ENCODE measurements at regions not wholly inside any gene's neighbourhood (a gene's known extent, or its start where the extent isn't known, plus 50 kb on each side); places are given as distances from the start of the nearest gene placed in this dataset.

DNA sequence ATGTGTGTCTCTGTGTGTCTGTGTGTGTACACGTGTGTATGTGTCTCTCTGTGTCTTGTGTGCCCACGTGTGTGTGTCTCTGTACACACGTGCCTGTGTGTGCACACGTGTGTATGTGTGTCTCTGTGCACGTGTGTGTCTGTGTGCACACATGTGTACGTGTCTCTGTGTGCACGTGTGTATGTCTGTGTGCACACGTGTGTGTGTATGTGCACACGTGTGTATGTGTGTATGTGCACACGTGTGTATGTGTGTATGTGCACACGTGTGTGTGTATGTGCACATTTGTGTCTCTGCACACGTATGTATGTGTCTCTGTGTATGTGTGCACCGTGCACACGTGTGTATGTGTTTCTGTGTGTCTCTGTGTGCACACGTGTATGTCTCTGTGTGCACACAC, 248.7 kb upstream of the SHH start:
- Histone ChIP-seq H2AFZ (ENCODE audit: low read length) (no peak overlapping the region), H3K4me2 (ENCODE audit: extremely low read depth, insufficient read depth, low read length) (no peak overlapping the region), H3K4me1 (ENCODE audit: control insufficient read depth, extremely low read depth, insufficient read depth, low read length) (no peaks in the 10 kb centered on the region), H3K36me3 (ENCODE audit: control insufficient read depth, insufficient read depth, low read length) (no peaks in the 10 kb centered on the region), H3K9ac (ENCODE audit: insufficient read depth, low read length) (no peak overlapping the region), H3K79me2 (ENCODE audit: control insufficient read depth, insufficient read depth, low read length) (no peaks in the 10 kb centered on the region), H3K9me3 (ENCODE audit: control insufficient read depth, insufficient read depth, low read depth, low read length) (peaks cover 4% of the 10 kb centered on the region), H3K27me3 (ENCODE audit: control insufficient read depth, insufficient read depth, low read length) (no peaks in the 10 kb centered on the region), H3K27ac (ENCODE audit: insufficient read depth, low read length) (no peak overlapping the region), H3K4me3 (replicated peaks in 1 of 4; ENCODE audit: control extremely low read depth in 1 of 4, insufficient read depth in 1 of 4, low read depth in 3 of 4, low read length in 4 of 4) (no peak overlapping the region), H4K20me1 (ENCODE audit: control insufficient read depth, extremely low read depth, insufficient read depth, low read length) (no peaks in the 10 kb centered on the region)
- no peak for DNase-seq (ENCODE audit: low read depth in 2 of 2)
- TF ChIP-seq, protein P1, sequence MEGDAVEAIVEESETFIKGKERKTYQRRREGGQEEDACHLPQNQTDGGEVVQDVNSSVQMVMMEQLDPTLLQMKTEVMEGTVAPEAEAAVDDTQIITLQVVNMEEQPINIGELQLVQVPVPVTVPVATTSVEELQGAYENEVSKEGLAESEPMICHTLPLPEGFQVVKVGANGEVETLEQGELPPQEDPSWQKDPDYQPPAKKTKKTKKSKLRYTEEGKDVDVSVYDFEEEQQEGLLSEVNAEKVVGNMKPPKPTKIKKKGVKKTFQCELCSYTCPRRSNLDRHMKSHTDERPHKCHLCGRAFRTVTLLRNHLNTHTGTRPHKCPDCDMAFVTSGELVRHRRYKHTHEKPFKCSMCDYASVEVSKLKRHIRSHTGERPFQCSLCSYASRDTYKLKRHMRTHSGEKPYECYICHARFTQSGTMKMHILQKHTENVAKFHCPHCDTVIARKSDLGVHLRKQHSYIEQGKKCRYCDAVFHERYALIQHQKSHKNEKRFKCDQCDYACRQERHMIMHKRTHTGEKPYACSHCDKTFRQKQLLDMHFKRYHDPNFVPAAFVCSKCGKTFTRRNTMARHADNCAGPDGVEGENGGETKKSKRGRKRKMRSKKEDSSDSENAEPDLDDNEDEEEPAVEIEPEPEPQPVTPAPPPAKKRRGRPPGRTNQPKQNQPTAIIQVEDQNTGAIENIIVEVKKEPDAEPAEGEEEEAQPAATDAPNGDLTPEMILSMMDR (conservative IDR thresholded peaks at IDR 0.05 in 1 of 2, IDR thresholded peaks at IDR 0.05 in 1 of 2; ENCODE audit: low read depth in 1 of 2, low read length in 2 of 2) = no peak
- no peak for TF ChIP-seq EZH2 (IDR thresholded peaks at IDR 0.05; ENCODE audit: low read length, missing control alignments)

DNA sequence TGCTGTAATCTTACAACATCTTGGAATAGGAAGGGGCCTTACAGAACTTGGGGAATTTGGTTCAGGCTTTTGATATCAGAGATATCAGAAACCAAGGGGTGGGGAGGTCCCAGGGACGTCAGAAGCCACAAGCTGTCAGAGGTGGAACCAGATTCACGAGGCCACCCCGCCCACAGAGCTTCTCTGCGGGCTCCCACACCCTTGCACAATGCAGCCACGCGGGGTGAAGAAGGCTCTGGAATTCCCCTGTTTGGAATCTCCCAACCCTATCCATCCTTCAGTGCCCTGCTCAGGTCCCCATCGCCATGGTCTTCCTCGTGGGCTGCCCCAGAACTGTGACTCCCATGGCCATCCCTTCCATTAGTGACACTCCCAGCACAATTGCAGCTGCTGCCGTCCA, 247.1 kb upstream of the SHH start:
- no peaks in the 10 kb centered on the region for H3K36me3 ChIP-seq (ENCODE audit: control insufficient read depth, insufficient read depth, low read length)
- H3K9ac ChIP-seq (ENCODE audit: insufficient read depth, low read length) = no peak overlapping the region
- H3K4me2 ChIP-seq (ENCODE audit: extremely low read depth, insufficient read depth, low read length) = no peak overlapping the region
- H2AFZ ChIP-seq (ENCODE audit: low read length) = no peak overlapping the region
- no peak for TF ChIP-seq EZH2 (IDR thresholded peaks at IDR 0.05; ENCODE audit: low read length, missing control alignments)
- TF ChIP-seq, protein P1 (conservative IDR thresholded peaks at IDR 0.05 in 1 of 2, IDR thresholded peaks at IDR 0.05 in 1 of 2; ENCODE audit: low read depth in 1 of 2, low read length in 2 of 2) = no peak
- DNase-seq (ENCODE audit: low read depth in 2 of 2) = no peak
- H3K4me3 ChIP-seq (replicated peaks in 1 of 4; ENCODE audit: control extremely low read depth in 1 of 4, insufficient read depth in 1 of 4, low read depth in 3 of 4, low read length in 4 of 4) = no peak overlapping the region
- no peaks in the 10 kb centered on the region for H3K27me3 ChIP-seq (ENCODE audit: control insufficient read depth, insufficient read depth, low read length)
- no peaks in the 10 kb centered on the region for H4K20me1 ChIP-seq (ENCODE audit: control insufficient read depth, extremely low read depth, insufficient read depth, low read length)
- no peaks in the 10 kb centered on the region for H3K4me1 ChIP-seq (ENCODE audit: control insufficient read depth, extremely low read depth, insufficient read depth, low read length)
- peaks cover 4% of the 10 kb centered on the region for H3K9me3 ChIP-seq (ENCODE audit: control insufficient read depth, insufficient read depth, low read depth, low read length)
- no peaks in the 10 kb centered on the region for H3K79me2 ChIP-seq (ENCODE audit: control insufficient read depth, insufficient read depth, low read length)
- no peak overlapping the region for H3K27ac ChIP-seq (ENCODE audit: insufficient read depth, low read length)

DNA sequence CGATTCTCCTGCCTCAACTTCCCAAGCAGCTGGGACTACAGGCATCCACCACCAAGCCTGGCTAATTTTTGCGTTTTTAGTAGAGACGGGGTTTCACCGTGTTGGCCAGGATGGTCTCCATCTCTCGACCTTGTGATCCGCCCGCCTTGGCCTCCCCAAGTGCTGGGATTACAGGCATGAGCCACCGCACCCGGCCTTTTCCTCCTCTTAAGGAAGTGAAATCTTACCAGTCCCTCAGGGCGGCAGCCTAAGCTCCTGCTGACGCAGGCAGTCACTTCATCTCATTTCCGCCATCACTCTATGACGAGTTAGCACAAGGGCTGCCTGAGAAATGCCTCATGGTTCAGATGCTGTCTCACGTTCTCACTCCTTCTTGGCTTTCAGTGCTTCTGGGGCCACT, 246.0 kb upstream of the SHH start:
- Histone ChIP-seq H3K9me3 (ENCODE audit: control insufficient read depth, insufficient read depth, low read depth, low read length) (peaks cover 4% of the 10 kb centered on the region), H3K27me3 (ENCODE audit: control insufficient read depth, insufficient read depth, low read length) (no peaks in the 10 kb centered on the region)
- TF ChIP-seq EZH2 (IDR thresholded peaks at IDR 0.05; ENCODE audit: low read length, missing control alignments) = no peak
- TF ChIP-seq, protein P1 (conservative IDR thresholded peaks at IDR 0.05 in 1 of 2, IDR thresholded peaks at IDR 0.05 in 1 of 2; ENCODE audit: low read depth in 1 of 2, low read length in 2 of 2) = no peak

More for the DNA sequence above, 246.0 kb upstream of the SHH start:
- no peaks in the 10 kb centered on the region for H3K36me3 ChIP-seq (ENCODE audit: control insufficient read depth, insufficient read depth, low read length)
- H3K4me1 ChIP-seq (ENCODE audit: control insufficient read depth, extremely low read depth, insufficient read depth, low read length) = no peaks in the 10 kb centered on the region
- H3K4me3 ChIP-seq (replicated peaks in 1 of 4; ENCODE audit: control extremely low read depth in 1 of 4, insufficient read depth in 1 of 4, low read depth in 3 of 4, low read length in 4 of 4) = no peak overlapping the region
- no peaks in the 10 kb centered on the region for H4K20me1 ChIP-seq (ENCODE audit: control insufficient read depth, extremely low read depth, insufficient read depth, low read length)
- no peak overlapping the region for H2AFZ ChIP-seq (ENCODE audit: low read length)
- H3K27ac ChIP-seq (ENCODE audit: insufficient read depth, low read length) = no peak overlapping the region
- DNase-seq (ENCODE audit: low read depth in 2 of 2) = no peak
- H3K4me2 ChIP-seq (ENCODE audit: extremely low read depth, insufficient read depth, low read length) = no peak overlapping the region
- H3K9ac ChIP-seq (ENCODE audit: insufficient read depth, low read length) = no peak overlapping the region
- no peaks in the 10 kb centered on the region for H3K79me2 ChIP-seq (ENCODE audit: control insufficient read depth, insufficient read depth, low read length)
